HG02885 (cell line): ENCODE measurements at regions not wholly inside any gene's neighbourhood (a gene's known extent, or its start where the extent isn't known, plus 50 kb on each side); places are given as distances from the start of the nearest gene placed in this dataset.

ENCODE experiments used
- ATAC-seq: cut with Tn5 transposase; IDR thresholded peaks from one replicate; pipeline ENCODE4 v1.9.1; 2021; ENCODE audit warnings: mild to moderate bottlenecking; ENCODE audit not compliant: unreplicated experiment, poor library complexity

- no peak for ATAC-seq
Measured at GRCh38 chr13:21757763-21758162, 86.9 kb downstream of the FGF9 start.

DNA sequence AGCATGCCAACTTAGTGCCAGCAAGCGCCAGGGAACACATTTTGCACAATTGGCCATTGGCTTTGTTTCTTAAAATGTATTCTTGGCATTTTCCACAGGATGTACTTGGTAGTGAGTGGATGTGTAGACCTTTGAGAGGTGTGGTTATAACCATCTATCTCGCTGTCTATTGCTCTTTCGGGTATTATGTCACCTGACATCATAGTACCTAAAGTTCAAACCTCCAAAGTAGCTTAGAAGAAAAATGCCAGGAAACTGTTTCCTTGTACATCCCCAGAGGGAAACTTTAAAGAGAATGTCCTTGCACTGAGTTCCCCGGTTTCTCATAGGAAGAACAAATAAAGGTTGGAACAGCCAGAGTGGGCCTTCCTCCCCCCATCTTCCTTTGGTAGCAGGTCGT is 87.6 kb downstream of the FGF9 start:
- no peak for ATAC-seq

- ATAC-seq, result no peak
Measured at GRCh38 chr13:21759463-21759862, 88.6 kb downstream of the FGF9 start.

- no peak for ATAC-seq
Measured at GRCh38 chr13:21759911-21760310, 89.0 kb downstream of the FGF9 start.

GRCh38 chr13:21761770-21762169 is 90.9 kb downstream of the FGF9 start:
- no peak for ATAC-seq

GRCh38 chr13:21762512-21762911 is 91.6 kb downstream of the FGF9 start:
- ATAC-seq, result no peak

DNA sequence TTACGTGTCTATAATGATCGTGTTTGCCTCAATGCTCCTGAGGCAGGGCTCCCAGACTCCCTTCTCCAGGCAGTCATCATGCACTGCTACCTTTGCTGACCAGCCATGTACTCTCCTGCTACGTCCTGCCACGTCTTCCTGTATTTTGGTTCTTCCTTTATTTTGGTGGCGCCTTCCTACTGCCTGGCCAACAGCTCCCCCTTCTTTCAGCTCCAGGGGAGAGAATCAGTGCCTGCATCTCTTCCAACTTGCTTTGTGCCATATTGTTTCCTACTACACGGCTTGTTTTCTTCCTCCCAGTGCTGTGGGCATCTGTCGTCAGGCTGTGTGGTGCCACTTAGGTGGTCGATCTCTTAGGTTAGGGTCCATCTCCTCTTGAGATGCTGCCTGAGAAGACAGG is 96.2 kb downstream of the FGF9 start:
- no peak for ATAC-seq

GRCh38 chr13:21771075-21771474 is 100.2 kb downstream of the FGF9 start:
- ATAC-seq, result no peak

DNA sequence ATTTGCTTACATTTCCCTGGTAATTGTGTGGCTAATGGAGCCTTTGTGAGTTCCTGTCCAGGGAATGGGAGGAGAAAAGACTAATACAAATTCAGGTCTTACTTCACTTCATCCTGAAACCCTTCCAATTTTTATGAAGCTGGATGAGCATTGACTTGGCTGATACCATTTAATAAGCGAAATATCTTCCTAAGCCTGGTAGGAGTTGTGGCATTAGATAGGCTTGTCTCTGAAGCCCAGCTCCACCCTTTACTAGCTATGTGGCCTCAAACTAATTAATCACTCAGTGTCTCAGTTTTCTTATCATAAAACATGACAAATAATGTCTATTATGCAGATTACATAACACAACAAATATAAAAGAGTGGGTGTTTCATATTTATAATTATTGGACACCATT is 106.3 kb downstream of the FGF9 start:
- ATAC-seq, result no peak

DNA sequence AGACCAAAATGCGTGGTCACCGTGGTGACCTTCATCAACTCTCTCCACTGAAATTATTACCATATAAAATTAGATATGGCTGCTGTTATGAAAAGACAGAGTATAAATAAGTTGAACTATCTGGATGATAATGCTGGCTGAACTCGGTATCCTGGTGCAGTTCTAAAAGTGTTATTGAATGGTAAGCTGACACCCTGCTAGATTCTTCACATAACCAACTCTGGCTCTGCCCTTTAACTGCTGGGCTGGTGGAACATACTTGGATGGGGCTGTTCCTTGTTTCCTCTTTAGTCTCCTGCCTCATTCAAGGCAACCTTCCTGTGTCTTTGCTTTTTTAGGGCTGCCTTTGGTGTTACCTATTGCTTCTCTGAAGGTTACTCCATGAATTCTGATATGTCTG is 106.9 kb downstream of the FGF9 start:
- ATAC-seq, result no peak

GRCh38 chr13:21782736-21783135 is 111.9 kb downstream of the FGF9 start:
- no peak for ATAC-seq

- ATAC-seq, result no peak
Measured at GRCh38 chr13:21785990-21786389, 115.1 kb downstream of the FGF9 start.

DNA sequence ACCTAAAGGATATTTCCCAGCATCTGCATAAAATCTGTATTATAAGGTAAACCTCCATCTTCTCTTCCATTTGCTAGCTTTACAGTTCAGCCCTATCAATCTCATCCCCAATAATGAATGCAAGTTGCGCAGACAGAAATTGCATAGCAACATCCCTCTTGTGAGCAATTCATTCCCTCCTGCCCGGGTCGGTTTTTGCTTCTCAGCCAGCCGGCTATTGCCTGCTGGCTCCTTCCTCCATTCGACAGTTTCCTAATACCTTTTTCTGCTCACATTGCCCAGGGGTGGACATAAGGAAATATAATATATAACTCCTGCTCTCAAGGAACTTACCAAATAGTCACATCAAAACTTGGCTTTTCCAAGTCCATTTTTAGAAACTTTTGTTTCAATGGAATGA is 125.2 kb downstream of the FGF9 start:
- ATAC-seq, result no peak

GRCh38 chr13:21796775-21797514 is 126.1 kb downstream of the FGF9 start:
- ATAC-seq, result no peak

DNA sequence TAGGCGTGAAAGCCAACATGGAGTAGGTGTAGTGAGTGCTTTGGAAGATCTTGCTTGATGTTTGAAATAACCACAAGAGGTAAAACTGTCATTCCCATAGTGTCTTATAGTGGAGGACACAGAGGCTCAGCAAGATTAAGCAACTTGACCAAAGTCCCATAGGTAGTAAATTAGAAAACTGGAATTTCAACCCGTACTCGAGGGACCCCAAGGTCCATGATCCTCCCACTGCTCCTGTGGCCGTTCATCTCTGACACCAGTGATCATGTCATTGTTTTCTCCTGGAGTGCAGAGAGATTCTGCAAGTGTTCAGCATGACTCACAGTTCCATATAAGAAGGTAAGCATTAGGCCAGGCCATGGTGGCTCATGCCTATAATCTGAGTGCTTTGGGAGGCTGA is 126.9 kb downstream of the FGF9 start:
- ATAC-seq, result no peak

DNA sequence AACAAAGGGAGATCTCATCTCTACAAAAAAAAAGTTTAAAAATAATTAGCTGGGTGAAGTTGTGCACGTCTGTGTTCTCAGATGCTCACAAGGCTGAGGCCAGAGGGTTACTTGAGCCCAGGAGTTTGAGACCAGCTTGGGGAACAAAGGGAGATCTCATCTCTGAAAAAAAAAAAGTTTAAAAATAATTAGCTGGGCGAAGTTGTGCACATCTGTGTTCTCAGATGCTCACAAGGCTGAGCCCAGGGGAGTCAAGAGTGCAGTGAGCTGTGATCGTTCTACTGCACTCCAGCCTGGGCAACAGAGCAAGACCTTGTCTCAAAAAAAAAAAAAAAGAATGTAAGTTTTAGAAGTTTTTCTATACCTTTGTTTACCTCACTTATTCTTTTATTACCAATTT is 127.3 kb downstream of the FGF9 start:
- ATAC-seq, result no peak

DNA sequence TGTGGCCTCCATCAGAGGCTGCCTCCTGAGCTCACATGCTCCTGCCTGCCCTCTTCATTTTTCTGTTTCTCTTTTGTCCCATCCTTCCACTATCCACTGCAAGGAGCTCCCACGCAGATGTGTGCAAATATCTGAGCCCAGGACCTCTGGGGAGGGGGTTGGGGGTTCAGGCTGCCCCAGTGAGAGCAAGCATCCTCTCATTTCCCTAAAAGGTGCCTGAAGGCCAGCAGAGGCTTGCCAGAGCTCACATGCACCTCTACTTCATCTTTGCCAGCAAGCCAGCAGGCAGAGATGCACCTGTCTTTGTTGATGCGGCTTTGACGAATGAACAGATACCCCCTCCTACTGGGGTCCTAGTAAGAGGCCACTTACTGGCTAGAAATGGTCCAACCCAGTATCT is 128.8 kb downstream of the FGF9 start:
- ATAC-seq, result no peak

- no peak for ATAC-seq
Measured at GRCh38 chr13:21800837-21801616, 130.2 kb downstream of the FGF9 start.

- no peak for ATAC-seq
Measured at GRCh38 chr13:21805733-21806132, 134.9 kb downstream of the FGF9 start.

DNA sequence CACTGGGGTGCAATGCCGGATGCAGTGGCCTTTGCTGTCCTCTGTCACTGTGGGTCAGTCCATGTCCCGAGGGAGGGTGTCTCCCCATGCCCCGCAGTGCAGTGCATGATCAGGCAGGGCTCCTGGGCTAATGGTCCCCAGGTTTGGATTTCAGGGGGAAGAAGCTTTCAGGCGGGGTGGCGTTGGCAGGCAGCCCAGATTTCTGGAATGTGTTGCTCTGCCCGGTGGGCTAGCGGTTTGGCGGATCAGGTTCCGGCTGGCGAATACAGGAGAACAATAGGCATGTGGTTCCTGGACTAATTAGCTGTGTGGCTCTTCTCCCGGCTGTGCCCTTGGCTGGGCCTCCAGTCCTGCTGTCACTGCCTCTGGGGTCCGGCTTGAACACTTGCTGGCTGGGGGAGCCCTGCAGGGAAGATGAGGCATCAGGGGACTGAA is 141.3 kb downstream of the FGF9 start:
- ATAC-seq, result no peak

- ATAC-seq, result no peak
Measured at GRCh38 chr13:21813110-21813509, 142.2 kb downstream of the FGF9 start.

- ATAC-seq, result no peak
Measured at GRCh38 chr13:21813844-21814243, 143.0 kb downstream of the FGF9 start.
